ENCODE measurements at regions not wholly inside any gene's neighbourhood (a gene's known extent, or its start where the extent isn't known, plus 50 kb on each side); places are given as distances from the start of the nearest gene placed in this dataset.

GRCh38 chr6:169965657-169966311 lies 214.4 kb downstream of the ERMARD start:
- H3K9me3 ChIP-seq (ENCODE audit: low read length) = no peaks in the 10 kb centered on the region
- no peak overlapping the region for H3K27ac ChIP-seq (ENCODE audit: low read depth, low read length)
- H3K36me3 ChIP-seq (ENCODE audit: insufficient read depth, low read length) = no peaks in the 10 kb centered on the region
- H3K4me1 ChIP-seq (ENCODE audit: insufficient read depth, low read length) = peaks cover 7% of the 10 kb centered on the region
- H3K27me3 ChIP-seq (ENCODE audit: control insufficient read depth in 1 of 2, insufficient read depth in 2 of 2, low read length in 2 of 2) = no peaks in the 10 kb centered on the region
- no peak overlapping the region for H3K9ac ChIP-seq (ENCODE audit: low read length)
- H3K4me3 ChIP-seq (ENCODE audit: low read depth in 1 of 2, low read length in 2 of 2) = no peak overlapping the region

GRCh38 chr6:169965239-169965638 lies 213.8 kb downstream of the ERMARD start:
- no peak overlapping the region for H3K9ac ChIP-seq (ENCODE audit: low read length)
- no peaks in the 10 kb centered on the region for H3K9me3 ChIP-seq (ENCODE audit: low read length)
- H3K27me3 ChIP-seq (ENCODE audit: control insufficient read depth in 1 of 2, insufficient read depth in 2 of 2, low read length in 2 of 2) = no peaks in the 10 kb centered on the region
- H3K36me3 ChIP-seq (ENCODE audit: insufficient read depth, low read length) = no peaks in the 10 kb centered on the region
- H3K4me1 ChIP-seq (ENCODE audit: insufficient read depth, low read length) = peaks cover 8% of the 10 kb centered on the region
- no peak overlapping the region for H3K4me3 ChIP-seq (ENCODE audit: low read depth in 1 of 2, low read length in 2 of 2)
- H3K27ac ChIP-seq (ENCODE audit: low read depth, low read length) = no peak overlapping the region

GRCh38 chr6:169964486-169965180 lies 213.2 kb downstream of the ERMARD start:
- no peaks in the 10 kb centered on the region for H3K27me3 ChIP-seq (ENCODE audit: control insufficient read depth in 1 of 2, insufficient read depth in 2 of 2, low read length in 2 of 2)
- no peak overlapping the region for H3K27ac ChIP-seq (ENCODE audit: low read depth, low read length)
- H3K4me3 ChIP-seq (ENCODE audit: low read depth in 1 of 2, low read length in 2 of 2) = no peak overlapping the region
- H3K9ac ChIP-seq (ENCODE audit: low read length) = no peak overlapping the region
- no peaks in the 10 kb centered on the region for H3K9me3 ChIP-seq (ENCODE audit: low read length)
- H3K36me3 ChIP-seq (ENCODE audit: insufficient read depth, low read length) = no peaks in the 10 kb centered on the region
- H3K4me1 ChIP-seq (ENCODE audit: insufficient read depth, low read length) = peaks cover 8% of the 10 kb centered on the region

GRCh38 chr6:169963581-169964297 lies 212.3 kb downstream of the ERMARD start:
- no peaks in the 10 kb centered on the region for H3K36me3 ChIP-seq (ENCODE audit: insufficient read depth, low read length)
- no peaks in the 10 kb centered on the region for H3K9me3 ChIP-seq (ENCODE audit: low read length)
- H3K27ac ChIP-seq (ENCODE audit: low read depth, low read length) = no peak overlapping the region
- no peak overlapping the region for H3K4me3 ChIP-seq (ENCODE audit: low read depth in 1 of 2, low read length in 2 of 2)
- no peak overlapping the region for H3K9ac ChIP-seq (ENCODE audit: low read length)
- H3K27me3 ChIP-seq (ENCODE audit: control insufficient read depth in 1 of 2, insufficient read depth in 2 of 2, low read length in 2 of 2) = no peaks in the 10 kb centered on the region
- peaks cover 8% of the 10 kb centered on the region for H3K4me1 ChIP-seq (ENCODE audit: insufficient read depth, low read length)

- no peak overlapping the region for H3K9ac ChIP-seq (ENCODE audit: low read length)
- H3K9me3 ChIP-seq (ENCODE audit: low read length) = no peaks in the 10 kb centered on the region
- H3K27ac ChIP-seq (ENCODE audit: low read depth, low read length) = no peak overlapping the region
- H3K27me3 ChIP-seq (ENCODE audit: control insufficient read depth in 1 of 2, insufficient read depth in 2 of 2, low read length in 2 of 2) = no peaks in the 10 kb centered on the region
- H3K36me3 ChIP-seq (ENCODE audit: insufficient read depth, low read length) = no peaks in the 10 kb centered on the region
- H3K4me1 ChIP-seq (ENCODE audit: insufficient read depth, low read length) = peaks cover 8% of the 10 kb centered on the region
- H3K4me3 ChIP-seq (ENCODE audit: low read depth in 1 of 2, low read length in 2 of 2) = peak overlapping the region; percentile 24 to 43
These were observed 211.4 kb downstream of the ERMARD start for GRCh38 chr6:169962604-169963469.

GRCh38 chr6:169961772-169962561 lies 210.5 kb downstream of the ERMARD start:
- peak overlapping the region; percentile 24 to 43 for H3K4me3 ChIP-seq (ENCODE audit: low read depth in 1 of 2, low read length in 2 of 2)
- H3K9ac ChIP-seq (ENCODE audit: low read length) = no peak overlapping the region
- no peaks in the 10 kb centered on the region for H3K9me3 ChIP-seq (ENCODE audit: low read length)
- H3K4me1 ChIP-seq (ENCODE audit: insufficient read depth, low read length) = peaks cover 8% of the 10 kb centered on the region
- H3K27me3 ChIP-seq (ENCODE audit: control insufficient read depth in 1 of 2, insufficient read depth in 2 of 2, low read length in 2 of 2) = no peaks in the 10 kb centered on the region
- H3K36me3 ChIP-seq (ENCODE audit: insufficient read depth, low read length) = no peaks in the 10 kb centered on the region
- H3K27ac ChIP-seq (ENCODE audit: low read depth, low read length) = no peak overlapping the region

- Histone ChIP-seq H3K4me3 (ENCODE audit: low read depth in 1 of 2, low read length in 2 of 2) (no peak overlapping the region), H3K27me3 (ENCODE audit: control insufficient read depth in 1 of 2, insufficient read depth in 2 of 2, low read length in 2 of 2) (no peaks in the 10 kb centered on the region), H3K36me3 (ENCODE audit: insufficient read depth, low read length) (no peaks in the 10 kb centered on the region), H3K9me3 (ENCODE audit: low read length) (no peaks in the 10 kb centered on the region), H3K27ac (ENCODE audit: low read depth, low read length) (no peak overlapping the region), H3K4me1 (ENCODE audit: insufficient read depth, low read length) (peaks cover 8% of the 10 kb centered on the region), H3K9ac (ENCODE audit: low read length) (no peak overlapping the region)
These were observed 209.6 kb downstream of the ERMARD start for GRCh38 chr6:169960886-169961611.

GRCh38 chr6:169960521-169960885 lies 209.1 kb downstream of the ERMARD start:
- Histone ChIP-seq H3K4me3 (ENCODE audit: low read depth in 1 of 2, low read length in 2 of 2) (no peak overlapping the region), H3K4me1 (ENCODE audit: insufficient read depth, low read length) (peaks cover 8% of the 10 kb centered on the region), H3K9me3 (ENCODE audit: low read length) (no peaks in the 10 kb centered on the region), H3K9ac (ENCODE audit: low read length) (no peak overlapping the region), H3K36me3 (ENCODE audit: insufficient read depth, low read length) (no peaks in the 10 kb centered on the region), H3K27me3 (ENCODE audit: control insufficient read depth in 1 of 2, insufficient read depth in 2 of 2, low read length in 2 of 2) (no peaks in the 10 kb centered on the region), H3K27ac (ENCODE audit: low read depth, low read length) (no peak overlapping the region)

- peaks cover 8% of the 10 kb centered on the region for H3K4me1 ChIP-seq (ENCODE audit: insufficient read depth, low read length)
- no peak overlapping the region for H3K27ac ChIP-seq (ENCODE audit: low read depth, low read length)
- H3K9ac ChIP-seq (ENCODE audit: low read length) = no peak overlapping the region
- H3K9me3 ChIP-seq (ENCODE audit: low read length) = no peaks in the 10 kb centered on the region
- H3K4me3 ChIP-seq (ENCODE audit: low read depth in 1 of 2, low read length in 2 of 2) = no peak overlapping the region
- H3K27me3 ChIP-seq (ENCODE audit: control insufficient read depth in 1 of 2, insufficient read depth in 2 of 2, low read length in 2 of 2) = no peaks in the 10 kb centered on the region
- H3K36me3 ChIP-seq (ENCODE audit: insufficient read depth, low read length) = no peaks in the 10 kb centered on the region
These were observed 208.6 kb downstream of the ERMARD start for GRCh38 chr6:169960003-169960344.

All from muscle layer of colon (tissue), 2 donors.